NCI-H226 (cell line): ENCODE measurements at regions not wholly inside any gene's neighbourhood (a gene's known extent, or its start where the extent isn't known, plus 50 kb on each side); places are given as distances from the start of the nearest gene placed in this dataset.
A peak's percentile ranks its signal among the peaks of the same experiment; 100 is the strongest.

Experiments
- DNase-seq: peaks from one replicate; pipeline ENCODE4 v3.0.0-alpha.2; 2015

GRCh38 chr15:81507831-81508230 is 133.8 kb upstream of the TMC3 start:
- DNase-seq = no peak

GRCh38 chr15:81506936-81507335 is 132.9 kb upstream of the TMC3 start:
- DNase-seq = no peak

GRCh38 chr15:81506071-81506470 is 132.1 kb upstream of the TMC3 start:
- no peak for DNase-seq

GRCh38 chr15:81504170-81504905 is 130.3 kb upstream of the TMC3 start:
- peak; percentile 83 for DNase-seq

GRCh38 chr15:81502439-81502838 is 128.4 kb upstream of the TMC3 start:
- no peak for DNase-seq

- DNase-seq = no peak
Observed at GRCh38 chr15:81500081-81500480, 126.1 kb upstream of the TMC3 start.

- no peak for DNase-seq
Observed at GRCh38 chr15:81498294-81498693, 124.3 kb upstream of the TMC3 start.

GRCh38 chr15:81497238-81497637 is 123.2 kb upstream of the TMC3 start:
- no peak for DNase-seq

- DNase-seq = no peak
Observed at GRCh38 chr15:81495780-81496467, 121.9 kb upstream of the TMC3 start.

- DNase-seq = no peak
Observed at GRCh38 chr15:81492969-81493645, 119.1 kb upstream of the TMC3 start.

GRCh38 chr15:81492331-81492968 is 118.4 kb upstream of the TMC3 start:
- no peak for DNase-seq

- peak; percentile 19 for DNase-seq
Observed at GRCh38 chr15:81491414-81492096, 117.5 kb upstream of the TMC3 start.

GRCh38 chr15:81485806-81486205 is 111.8 kb upstream of the TMC3 start:
- DNase-seq = no peak

GRCh38 chr15:81484086-81484955 is 110.3 kb upstream of the TMC3 start:
- no peak for DNase-seq

- no peak for DNase-seq
Observed at GRCh38 chr15:81483496-81483895, 109.5 kb upstream of the TMC3 start.

GRCh38 chr15:81481346-81481745 is 107.3 kb upstream of the TMC3 start:
- no peak for DNase-seq

- DNase-seq = peak; percentile 31
Observed at GRCh38 chr15:81480645-81481053, 106.6 kb upstream of the TMC3 start.

GRCh38 chr15:81478354-81478753 is 104.3 kb upstream of the TMC3 start:
- DNase-seq = no peak

GRCh38 chr15:81475926-81476325 is 101.9 kb upstream of the TMC3 start:
- DNase-seq = no peak

GRCh38 chr15:81475471-81475870 is 101.5 kb upstream of the TMC3 start:
- no peak for DNase-seq

GRCh38 chr15:81473946-81474345 is 99.9 kb upstream of the TMC3 start:
- no peak for DNase-seq

GRCh38 chr15:81473177-81473576 is 99.2 kb upstream of the TMC3 start:
- DNase-seq = no peak
